ENCODE measurements at regions not wholly inside any gene's neighbourhood (a gene's known extent, or its start where the extent isn't known, plus 50 kb on each side); places are given as distances from the start of the nearest gene placed in this dataset.

GRCh38 chr12:31818623-31819268 is 89.9 kb upstream of the AMN1 start:
- Histone ChIP-seq H3K4me1 (ENCODE audit: control insufficient read depth, extremely low read depth, insufficient read depth, low read length) (peaks cover 15% of the 10 kb centered on the region), H3K27ac (ENCODE audit: insufficient read depth, low read depth, low read length) (peak overlapping the region; percentile 83), H3K9me3 (replicated peaks; ENCODE audit: control insufficient read depth, insufficient read depth, low read length) (no peaks in the 10 kb centered on the region), H3K9ac (replicated peaks; ENCODE audit: extremely low read depth, insufficient read depth, low read length) (no peak overlapping the region), H3K4me3 (replicated peaks in 1 of 3; ENCODE audit: insufficient read depth in 1 of 3, low read depth in 1 of 3, low read length in 3 of 3) (no peak overlapping the region), H3K36me3 (ENCODE audit: control insufficient read depth in 2 of 2, extremely low read depth in 1 of 2, insufficient read depth in 2 of 2, low read length in 2 of 2) (no peaks in the 10 kb centered on the region), H3K9me1 (replicated peaks; ENCODE audit: control insufficient read depth, extremely low read depth, insufficient read depth, low read length) (no peaks in the 10 kb centered on the region), H3K27me3 (ENCODE audit: control insufficient read depth in 2 of 2, insufficient read depth in 2 of 2, low read length in 2 of 2) (no peaks in the 10 kb centered on the region), H4K20me1 (replicated peaks; ENCODE audit: control insufficient read depth, extremely low read depth, insufficient read depth, low read length) (no peaks in the 10 kb centered on the region), H3K79me2 (ENCODE audit: control insufficient read depth, insufficient read depth, low read length) (no peaks in the 10 kb centered on the region), H2AFZ (ENCODE audit: low read depth, low read length) (no peak overlapping the region), H3K4me2 (ENCODE audit: insufficient read depth, low read length) (no peak overlapping the region)
- DNase-seq (ENCODE audit: low read depth, low spot score) (no peak), FAIRE-seq (no peak)
- intact Hi-C loops (cut with micrococcal nuclease) (loop anchor here (1.0 to 10.0 kb wide), 4 partner anchors 71 to 136 kb away; partner anchors contain the start of gene RESF1), dilution Hi-C loops (cut with MboI; ENCODE audit: extremely low pct_ligation_motif_present, low sequenced_read_pairs) (no loop called here)
- no TSS peak for BruUV-seq (replicated peaks)
- POLR2A ChIA-PET: no interaction called here
- CTCF ChIA-PET: no interaction called here
- no peak for TF ChIP-seq MYC (IDR thresholded peaks at IDR 0.05; ENCODE audit: low read depth, low read length)
- TF ChIP-seq JUN (IDR thresholded peaks at IDR 0.05; ENCODE audit: borderline replicate concordance, insufficient read depth, insufficient read length, low read depth): no peak
- TF ChIP-seq MAX (IDR thresholded peaks at IDR 0.05; ENCODE audit: insufficient read depth, insufficient read length): no peak
- no peak for TF ChIP-seq FOS (IDR thresholded peaks at IDR 0.05; ENCODE audit: borderline replicate concordance, insufficient read depth, low read length)
- TF ChIP-seq POLR2AphosphoS5 (IDR thresholded peaks at IDR 0.05; ENCODE audit: insufficient read depth, low read depth, low read length): no peak
- no peak for TF ChIP-seq GATA2 (IDR thresholded peaks at IDR 0.05; ENCODE audit: insufficient read depth, insufficient read length, low read depth, low read length)
- TF ChIP-seq POLR2A (IDR thresholded peaks at IDR 0.05; ENCODE audit: low read depth, low read length): no peak

- peaks cover 15% of the 10 kb centered on the region for H3K4me1 ChIP-seq (ENCODE audit: control insufficient read depth, extremely low read depth, insufficient read depth, low read length)
- POLR2A ChIA-PET: no interaction called here
- no TSS peak for BruUV-seq (replicated peaks)
- H2AFZ ChIP-seq (ENCODE audit: low read depth, low read length): no peak overlapping the region
- CTCF ChIA-PET: interaction anchor here (0.7 kb wide), 1 partner anchor 135 kb away, joined by 3 read pairs; no protein-coding TSS in a partner anchor
- DNase-seq (ENCODE audit: low read depth, low spot score) (no peak), FAIRE-seq (no peak)
- H3K9me1 ChIP-seq (replicated peaks; ENCODE audit: control insufficient read depth, extremely low read depth, insufficient read depth, low read length): no peaks in the 10 kb centered on the region
- H3K27me3 ChIP-seq (ENCODE audit: control insufficient read depth in 2 of 2, insufficient read depth in 2 of 2, low read length in 2 of 2): no peaks in the 10 kb centered on the region
- H4K20me1 ChIP-seq (replicated peaks; ENCODE audit: control insufficient read depth, extremely low read depth, insufficient read depth, low read length): no peaks in the 10 kb centered on the region
- H3K4me2 ChIP-seq (ENCODE audit: insufficient read depth, low read length): no peak overlapping the region
- H3K36me3 ChIP-seq (ENCODE audit: control insufficient read depth in 2 of 2, extremely low read depth in 1 of 2, insufficient read depth in 2 of 2, low read length in 2 of 2): no peaks in the 10 kb centered on the region
- H3K9ac ChIP-seq (replicated peaks; ENCODE audit: extremely low read depth, insufficient read depth, low read length): no peak overlapping the region
- H3K79me2 ChIP-seq (ENCODE audit: control insufficient read depth, insufficient read depth, low read length): no peaks in the 10 kb centered on the region
- H3K4me3 ChIP-seq (replicated peaks in 1 of 3; ENCODE audit: insufficient read depth in 1 of 3, low read depth in 1 of 3, low read length in 3 of 3): no peak overlapping the region
- dilution Hi-C loops (cut with MboI; ENCODE audit: extremely low pct_ligation_motif_present, low sequenced_read_pairs) (no loop called here), intact Hi-C loops (cut with micrococcal nuclease) (loop anchor here (5.0 to 10.0 kb wide), 2 partner anchors 70 to 138 kb away; partner anchors contain the start of gene RESF1)
- no peaks in the 10 kb centered on the region for H3K9me3 ChIP-seq (replicated peaks; ENCODE audit: control insufficient read depth, insufficient read depth, low read length)
- TF ChIP-seq POLR2AphosphoS5 (IDR thresholded peaks at IDR 0.05; ENCODE audit: insufficient read depth, low read depth, low read length) (no peak), JUN (IDR thresholded peaks at IDR 0.05; ENCODE audit: borderline replicate concordance, insufficient read depth, insufficient read length, low read depth) (no peak), MAX (IDR thresholded peaks at IDR 0.05; ENCODE audit: insufficient read depth, insufficient read length) (no peak)
- no peak overlapping the region for H3K27ac ChIP-seq (ENCODE audit: insufficient read depth, low read depth, low read length)
Measured at GRCh38 chr12:31817120-31817519, 88.3 kb upstream of the AMN1 start.

All from endothelial cell of umbilical vein (primary cell).